Spleen (tissue), 11 donors: ENCODE measurements at regions not wholly inside any gene's neighbourhood (a gene's known extent, or its start where the extent isn't known, plus 50 kb on each side); places are given as distances from the start of the nearest gene placed in this dataset.

Experiments used
- DNase-seq: peaks from one replicate; pipeline ENCODE4 v3.0.0-alpha.2; 2020
- H3K27ac ChIP-seq, 8 donors: fragments of 200-600 bp; sonication (generic) in 7 of 8; 1 replicate in 4 of 8; 2 replicates in 4 of 8; pipeline versions ENCODE4 v1.5.0 to v1.8.0; 2016 to 2021; ENCODE audit warnings: inconsistent platforms in 4 of 8, mild to moderate bottlenecking in 4 of 8, moderate library complexity in 1 of 8
- H3K27me3 ChIP-seq, 7 donors: fragments of 200-600 bp; sonication (generic) in 6 of 7; replicated peaks in 1 of 7; 1 replicate in 4 of 7; 2 replicates in 3 of 7; pipeline versions ENCODE4 v1.5.0 to v1.8.0; 2016 to 2021; ENCODE audit warnings: inconsistent platforms in 3 of 7, mild to moderate bottlenecking in 1 of 7
- H3K36me3 ChIP-seq, 6 donors: fragments of 200-600 bp; sonication (generic) in 5 of 6; 1 replicate in 4 of 6; 2 replicates in 2 of 6; pipeline versions ENCODE4 v1.5.0 to v1.8.0; 2016 to 2021; ENCODE audit warnings: inconsistent platforms in 2 of 6
- H3K4me1 ChIP-seq, 6 donors: fragments of 200-600 bp; sonication (generic) in 5 of 6; 1 replicate in 3 of 6; 2 replicates in 3 of 6; pipeline versions ENCODE4 v1.5.0 to v1.8.0; 2016 to 2021; ENCODE audit warnings: inconsistent platforms in 3 of 6
- H3K4me3 ChIP-seq, 8 donors: fragments of 200-600 bp; sonication (generic) in 7 of 8; 1 replicate in 4 of 8; 2 replicates in 4 of 8; pipeline versions ENCODE4 v1.5.0 to v1.8.0; 2016 to 2021; ENCODE audit warnings: inconsistent platforms in 4 of 8, mild to moderate bottlenecking in 4 of 8, moderate library complexity in 2 of 8
- H3K9me3 ChIP-seq, 8 donors: fragments of 200-600 bp; sonication (generic) in 7 of 8; 1 replicate in 4 of 8; 2 replicates in 4 of 8; pipeline versions ENCODE4 v1.5.0 to v1.8.0; 2016 to 2021; ENCODE audit warnings: inconsistent platforms in 4 of 8
- CTCF ChIP-seq, 11 experiments: fragments of 200-600 bp in 7 of 11; fragments of 450-650 bp in 4 of 11; sonication (generic) in 4 of 11; IDR thresholded peaks in 8 of 11; conservative IDR thresholded peaks in 3 of 11; 1 replicate in 7 of 11; 2 replicates in 4 of 11; pipeline versions ENCODE4 v1.4.0 to v1.8.0; 2016 to 2021; ENCODE audit warnings: antibody characterized with exemption in 11 of 11, inconsistent platforms in 4 of 11, mild to moderate bottlenecking in 1 of 11
- POLR2A ChIP-seq, 3 donors: fragments of 450-650 bp; IDR thresholded peaks; one replicate each; pipeline ENCODE4 v1.5.1; 2017; ENCODE audit warnings: antibody characterized with exemption in 3 of 3, mild to moderate bottlenecking in 1 of 3
- POLR2AphosphoS5 ChIP-seq, 3 donors: sonication (generic); formaldehyde crosslinking; IDR thresholded peaks; one replicate each; pipeline ENCODE4 v1.5.1; 2017; ENCODE audit warnings: antibody characterized with exemption in 3 of 3
- WGBS, 5 donors: extraction: QIAGEN DNeasy Blood & Tissue Kit in 3 of 5; methylation state at CpG; one replicate each; pipeline versions ENCODE4 v1.1.5 to v1.1.7; 2013 to 2018; 5-methylcytosine and 5-hydroxymethylcytosine counted together
- intact Hi-C: fragments of 100-400 bp; cut with DNase I; formaldehyde crosslinking; loops from one replicate; pipeline ENCODE4 v1.15.0; 2023; ENCODE audit warnings: low total_unique reads
- donor health status: healthy with polysubstance abuse.
- donor health status: DM: no; HTN: no; CAD: no; lungs with moderate emphysema.
- donor health status: DM: no; HTN: no; CAD: no.
- donor health status: Bipolar disorder and iron deficiency.
- donor health status: healthy.
- donor health status: DM: no; HTN: no; CAD: no.
- donor health status: DM: yes; HTN: yes; CAD: no.

- Histone ChIP-seq H3K27ac (no peak overlapping the region), H3K4me3 (no peak overlapping the region), H3K36me3 (peaks cover 0 to 52% (median 13%) of the 10 kb centered on the region in 6 donors), H3K4me1 (no peaks in the 10 kb centered on the region), H3K9me3 (no peaks in the 10 kb centered on the region), H3K27me3 (no peaks in the 10 kb centered on the region)
- TF ChIP-seq POLR2AphosphoS5 (IDR thresholded peaks at IDR 0.05) (no peak), CTCF (IDR thresholded peaks at IDR 0.05 in 8 of 11, conservative IDR thresholded peaks at IDR 0.05 in 3 of 11) (no peak), POLR2A (IDR thresholded peaks at IDR 0.05) (no peak)
- intact Hi-C loops: no loop called here
- DNase-seq: no peak
- WGBS, 5 donors: 81 to 91% (median 87%) methylated on average over 2 of the region's 2 CpGs
Observed at GRCh38 chr20:3349786-3350185, 57.7 kb downstream of the DNAAF9 start.

GRCh38 chr20:3342766-3343165 lies 64.7 kb downstream of the DNAAF9 start:
- intact Hi-C loops: no loop called here
- H3K27ac ChIP-seq: no peak overlapping the region
- H3K4me3 ChIP-seq: no peak overlapping the region
- H3K4me1 ChIP-seq: peaks cover 0 to 12% (median 2%) of the 10 kb centered on the region in 6 donors
- H3K36me3 ChIP-seq: peaks cover 0 to 64% (median 12%) of the 10 kb centered on the region in 6 donors
- 74 to 93% (median 90%) methylated on average over 3 of the region's 3 CpGs for WGBS, 5 donors
- TF ChIP-seq POLR2AphosphoS5 (IDR thresholded peaks at IDR 0.05): no peak
- no peak for TF ChIP-seq CTCF (IDR thresholded peaks at IDR 0.05 in 8 of 11, conservative IDR thresholded peaks at IDR 0.05 in 3 of 11)
- no peak for TF ChIP-seq POLR2A (IDR thresholded peaks at IDR 0.05)
- H3K27me3 ChIP-seq: no peaks in the 10 kb centered on the region
- DNase-seq: no peak
- no peaks in the 10 kb centered on the region for H3K9me3 ChIP-seq

DNA sequence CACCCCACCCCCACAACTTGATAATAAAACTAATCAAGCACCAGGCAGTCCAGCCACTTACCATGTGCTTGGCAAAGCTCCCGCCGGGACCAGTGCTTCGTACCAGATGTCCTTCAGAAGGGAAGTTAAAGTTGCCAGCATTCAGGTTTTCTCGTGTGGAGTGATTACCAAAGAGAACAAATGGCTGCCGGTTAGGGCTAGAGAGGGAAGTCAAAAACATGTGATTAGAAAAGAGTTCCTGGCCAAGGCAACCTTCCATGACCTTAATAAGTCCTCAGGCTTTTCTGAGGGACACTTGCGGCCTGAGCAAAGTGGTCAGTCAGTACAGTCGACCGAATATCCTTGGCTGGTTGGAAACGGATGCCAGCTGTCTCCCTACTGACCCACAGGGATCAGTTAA lies 67.0 kb downstream of the DNAAF9 start:
- Histone ChIP-seq H3K36me3 (peaks cover 0 to 52% (median 6%) of the 10 kb centered on the region in 6 donors), H3K4me3 (no peak overlapping the region), H3K4me1 (peaks cover 0 to 12% (median 2%) of the 10 kb centered on the region in 6 donors), H3K9me3 (no peaks in the 10 kb centered on the region), H3K27me3 (no peaks in the 10 kb centered on the region), H3K27ac (peak overlapping the region in 7 of 8 donors; percentile 19 to 66 (median 55))
- intact Hi-C loops: no loop called here
- TF ChIP-seq POLR2AphosphoS5 (IDR thresholded peaks at IDR 0.05) (peak in 1 of 3 donors; percentile 48), CTCF (IDR thresholded peaks at IDR 0.05 in 8 of 11, conservative IDR thresholded peaks at IDR 0.05 in 3 of 11) (no peak), POLR2A (IDR thresholded peaks at IDR 0.05) (no peak)
- 41 to 65% (median 52%) methylated on average over 9 of the region's 9 CpGs for WGBS, 5 donors
- DNase-seq: peak; percentile 81

GRCh38 chr20:3339571-3339970 lies 67.9 kb downstream of the DNAAF9 start:
- Histone ChIP-seq H3K4me3 (no peak overlapping the region), H3K36me3 (peaks cover 0 to 52% (median 6%) of the 10 kb centered on the region in 6 donors), H3K9me3 (no peaks in the 10 kb centered on the region), H3K27me3 (no peaks in the 10 kb centered on the region), H3K27ac (peak overlapping the region in 5 of 8 donors; percentile 24 to 66 (median 55)), H3K4me1 (peaks cover 0 to 12% (median 2%) of the 10 kb centered on the region in 6 donors)
- DNase-seq: no peak
- no peak for TF ChIP-seq POLR2A (IDR thresholded peaks at IDR 0.05)
- no peak for TF ChIP-seq CTCF (IDR thresholded peaks at IDR 0.05 in 8 of 11, conservative IDR thresholded peaks at IDR 0.05 in 3 of 11)
- TF ChIP-seq POLR2AphosphoS5 (IDR thresholded peaks at IDR 0.05): no peak
- 96 to 100% (median 100%) methylated on average over 1 of the region's 1 CpG for WGBS, 5 donors
- intact Hi-C loops: no loop called here
